K562 (cell line): ENCODE measurements at regions not wholly inside any gene's neighbourhood (a gene's known extent, or its start where the extent isn't known, plus 50 kb on each side); places are given as distances from the start of the nearest gene placed in this dataset.

Source experiments
- ARID1B ChIP-seq: fragments of 450-650 bp; IDR thresholded peaks from 2 replicates; pipeline ENCODE4 v1.6.1; 2016; ENCODE audit warnings: antibody characterized with exemption, mild to moderate bottlenecking, inconsistent platforms
- DNMT1 ChIP-seq: fragments of 450-650 bp; IDR thresholded peaks from 2 replicates; pipeline ENCODE4 v1.6.1; 2016; ENCODE audit warnings: antibody characterized with exemption, mild to moderate bottlenecking
- ERF ChIP-seq: fragments of 450-650 bp; formaldehyde crosslinking; IDR thresholded peaks from 2 replicates; pipeline ENCODE4 v1.4.0; 2020; ENCODE audit warnings: mild to moderate bottlenecking, mixed read lengths
- ESRRA ChIP-seq: fragments of 450-650 bp; IDR thresholded peaks from 2 replicates; pipeline ENCODE4 v1.6.1; 2014; ENCODE audit warnings: low read depth, mild to moderate bottlenecking, moderate library complexity, borderline replicate concordance
- MGA ChIP-seq: fragments of 450-650 bp; IDR thresholded peaks from 2 replicates; pipeline ENCODE4 v1.6.1; 2016; ENCODE audit warnings: mild to moderate bottlenecking, moderate library complexity
- NFE2L1 ChIP-seq: fragments of 450-650 bp; IDR thresholded peaks from 2 replicates; pipeline ENCODE4 v1.6.1; 2016; ENCODE audit warnings: missing genetic modification characterization, low read depth, mild to moderate bottlenecking, missing compliant biosample characterization, moderate library complexity, borderline replicate concordance
- NR2C1 ChIP-seq, 2 experiments: fragments of 450-650 bp; IDR thresholded peaks; 2 replicates each; pipeline ENCODE4 v1.6.1; 2017; ENCODE audit warnings: mild to moderate bottlenecking in 2 of 2, antibody characterized with exemption in 1 of 2, inconsistent platforms in 1 of 2, missing compliant biosample characterization in 1 of 2, missing genetic modification characterization in 1 of 2
- PBX2 ChIP-seq, 2 experiments: IDR thresholded peaks in 1 of 2; conservative IDR thresholded peaks in 1 of 2; 2 replicates each; pipeline ENCODE4 v1.6.1; 2016; ENCODE audit warnings: low read depth in 2 of 2, mild to moderate bottlenecking in 1 of 2, missing compliant biosample characterization in 1 of 2, missing genetic modification characterization in 1 of 2, moderate library complexity in 1 of 2
- SPI1 ChIP-seq: IDR thresholded peaks from 2 replicates; pipeline ENCODE4 v1.6.1; 2011; ENCODE audit warnings: low read depth, low read length, control low read depth, borderline replicate concordance
- ZFPM2 ChIP-seq: fragments of 250-450 bp; sonication (Bioruptor Pico); IDR thresholded peaks from 2 replicates; pipeline ENCODE4 v1.5.1; 2022; ENCODE audit warnings: mild to moderate bottlenecking
- ZNF224 ChIP-seq: sonication (generic); formaldehyde crosslinking; IDR thresholded peaks from 2 replicates; pipeline ENCODE4 v1.8.0; 2022; ENCODE audit warnings: mild to moderate bottlenecking, missing genetic modification reagents
- ZNF23 ChIP-seq: fragments of 250-450 bp; sonication (Bioruptor Pico); IDR thresholded peaks from 2 replicates; pipeline ENCODE4 v1.4.0; 2020; ENCODE audit warnings: mild to moderate bottlenecking
- ZNF232 ChIP-seq: sonication (generic); formaldehyde crosslinking; IDR thresholded peaks from 2 replicates; pipeline ENCODE4 v1.8.0; 2022; ENCODE audit warnings: mild to moderate bottlenecking, missing genetic modification reagents
- ZNF316 ChIP-seq: fragments of 450-650 bp; IDR thresholded peaks from 2 replicates; pipeline ENCODE4 v1.6.1; 2016
- ZNF507 ChIP-seq: conservative IDR thresholded peaks from 2 replicates; pipeline ENCODE4 v1.6.1; 2017; ENCODE audit warnings: missing genetic modification characterization, missing compliant biosample characterization

GRCh38 chr6:165830761-165831160, 167.7 kb upstream of the PDE10A start (continued):
- TF ChIP-seq MGA: no peak
- TF ChIP-seq ESRRA: no peak
- no peak for TF ChIP-seq ZFPM2 (CRISPR knock-in tag)
- no peak for TF ChIP-seq ARID1B
- 0 out of 2 replicates have a peak, but pooled peaks have one; percentile 19 for TF ChIP-seq PBX2 (CRISPR knock-in tag; IDR thresholded peaks at IDR 0.05; ENCODE audit: low read depth)
- TF ChIP-seq PBX2 (tag; conservative IDR thresholded peaks at IDR 0.05; ENCODE audit: low read depth): peak; percentile 49; the same call in 1 of the 2 replicates
- TF ChIP-seq NR2C1 (IDR thresholded peaks at IDR 0.05): no peak
- TF ChIP-seq NR2C1 (tag; IDR thresholded peaks at IDR 0.05): no peak
- no peak for TF ChIP-seq ZNF23 (CRISPR knock-in tag)
- no peak for TF ChIP-seq ZNF316
- no peak for TF ChIP-seq ZNF507 (tag)
- no peak for TF ChIP-seq DNMT1
- TF ChIP-seq ZNF224 (CRISPR knock-in tag): no peak
- TF ChIP-seq SPI1: peak; percentile 15; the same call in 1 of the 2 replicates
- no peak for TF ChIP-seq NFE2L1 (tag)
- no peak for TF ChIP-seq ERF (CRISPR knock-in tag)
- TF ChIP-seq ZNF232 (CRISPR knock-in tag): no peak
